ENCODE measurements at regions not wholly inside any gene's neighbourhood (a gene's known extent, or its start where the extent isn't known, plus 50 kb on each side); places are given as distances from the start of the nearest gene placed in this dataset.

GRCh38 chr7:84538268-84538667 lies 343.7 kb upstream of the SEMA3A start:
- TF ChIP-seq CTCF (IDR thresholded peaks at IDR 0.05; ENCODE audit: low read depth, low read length) (no peak), EZH2phosphoT487 (IDR thresholded peaks at IDR 0.05; ENCODE audit: low read depth) (no peak)

Data from OCI-LY3 (cell line).